HFF-Myc (cell line): ENCODE measurements at regions not wholly inside any gene's neighbourhood (a gene's known extent, or its start where the extent isn't known, plus 50 kb on each side); places are given as distances from the start of the nearest gene placed in this dataset.

ENCODE experiments used
- DNase-seq: peaks from one replicate; pipeline ENCODE4 v3.0.0-alpha.2; 2011; ENCODE audit warnings: low read depth; ENCODE audit errors: extremely low read depth
- H3K4me3 ChIP-seq: replicated peaks from 2 replicates; pipeline ENCODE4 v1.5.1; 2011; ENCODE audit warnings: low read depth, mild to moderate bottlenecking, control low read depth, low read length
- CTCF ChIP-seq: IDR thresholded peaks from 2 replicates; pipeline ENCODE4 v1.5.1; 2012; ENCODE audit warnings: mild to moderate bottlenecking, low read depth, low read length, control low read depth; ENCODE audit errors: missing control alignments

DNA sequence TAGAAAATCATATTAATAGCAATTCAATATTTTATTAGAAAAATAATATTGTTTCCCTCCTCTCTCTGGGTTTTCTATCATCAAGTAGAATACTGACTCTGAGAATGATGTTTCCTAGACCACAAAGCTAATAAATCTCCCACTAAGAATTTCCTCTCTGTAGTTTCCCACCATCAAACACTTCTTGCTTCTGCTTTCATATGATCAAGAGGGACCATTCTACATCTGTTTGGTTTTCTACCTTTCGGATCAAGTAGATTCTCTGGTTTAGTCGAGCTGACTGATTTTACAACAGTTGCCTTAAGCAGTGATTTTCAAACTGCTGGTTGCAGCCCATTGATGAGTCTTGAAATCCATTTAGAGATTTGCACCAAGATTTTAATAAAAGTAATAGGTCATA, 240.2 kb upstream of the PTBP2 start:
- H3K4me3 ChIP-seq: no peak overlapping the region
- no peak for DNase-seq
- no peak for TF ChIP-seq CTCF

GRCh38 chr1:96482616-96483015, 239.0 kb upstream of the PTBP2 start:
- H3K4me3 ChIP-seq: no peak overlapping the region
- TF ChIP-seq CTCF: no peak
- DNase-seq: no peak

- no peak for TF ChIP-seq CTCF
- no peak for DNase-seq
- H3K4me3 ChIP-seq: no peak overlapping the region
These were observed 234.2 kb upstream of the PTBP2 start for GRCh38 chr1:96487394-96487793.

DNA sequence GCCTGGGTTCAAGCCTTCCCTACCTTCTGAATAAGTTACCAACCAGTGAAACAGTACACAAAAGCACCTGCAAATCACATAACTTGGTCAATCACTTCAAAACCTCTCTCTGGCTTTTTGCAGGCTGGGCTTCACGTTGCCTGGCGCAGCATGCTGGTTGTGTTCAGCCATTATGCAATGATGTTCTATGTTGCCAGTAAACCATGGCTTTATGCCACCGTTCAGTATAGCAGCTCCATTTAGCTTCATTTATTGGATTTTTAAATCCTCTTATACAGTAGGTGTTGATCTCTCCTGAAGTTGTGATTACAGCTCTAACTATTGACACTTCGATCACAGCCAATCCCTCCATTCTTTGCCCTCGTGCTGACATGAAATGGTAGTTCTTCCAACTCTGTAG, 233.6 kb upstream of the PTBP2 start:
- TF ChIP-seq CTCF: no peak

GRCh38 chr1:96488777-96489176, 232.8 kb upstream of the PTBP2 start:
- no peak for TF ChIP-seq CTCF
- DNase-seq: no peak
- H3K4me3 ChIP-seq: no peak overlapping the region

More for the DNA sequence above, 233.6 kb upstream of the PTBP2 start:
- H3K4me3 ChIP-seq: no peak overlapping the region
- DNase-seq: no peak

GRCh38 chr1:96492236-96492635, 229.3 kb upstream of the PTBP2 start:
- no peak overlapping the region for H3K4me3 ChIP-seq
- no peak for TF ChIP-seq CTCF
- DNase-seq: no peak

DNA sequence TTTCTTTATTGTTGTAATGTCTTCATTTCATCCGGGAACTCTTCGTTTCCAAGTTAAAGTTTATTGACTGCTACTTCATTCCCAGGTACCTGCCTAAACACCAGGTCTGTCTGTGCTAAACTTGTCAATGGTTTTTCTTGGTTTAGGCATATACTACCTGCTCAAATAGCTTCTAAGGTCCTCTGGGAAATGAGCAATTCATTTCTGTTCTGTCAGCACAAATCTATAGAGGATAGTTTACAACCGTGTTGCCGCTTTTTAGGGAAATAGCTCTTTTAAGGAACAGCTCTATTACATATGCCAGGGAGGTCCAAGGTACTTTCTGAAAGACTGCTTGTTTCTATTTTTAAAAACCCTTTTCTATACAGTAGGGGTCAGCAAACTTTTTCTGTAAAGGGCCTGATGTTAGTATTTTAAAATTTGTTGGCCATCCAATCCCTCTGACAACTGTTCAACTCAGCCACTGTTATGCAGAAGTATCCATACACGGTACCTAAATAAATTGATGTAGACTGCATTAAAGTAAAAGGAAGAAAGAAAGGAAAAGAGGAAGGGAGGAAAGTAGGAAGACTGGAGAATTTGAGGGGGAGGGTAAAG, 222.7 kb upstream of the PTBP2 start:
- no peak overlapping the region for H3K4me3 ChIP-seq
- no peak for TF ChIP-seq CTCF
- no peak for DNase-seq
